ENCODE measurements at regions not wholly inside any gene's neighbourhood (a gene's known extent, or its start where the extent isn't known, plus 50 kb on each side); places are given as distances from the start of the nearest gene placed in this dataset.

- Histone ChIP-seq H3K4me3 (replicated peaks; ENCODE audit: insufficient read depth, low read length) (no peak overlapping the region), H3K27me3 (ENCODE audit: insufficient read depth, poor library complexity, severe bottlenecking) (no peaks in the 10 kb centered on the region), H3K27ac (replicated peaks) (no peak overlapping the region)
- DNase-seq (ENCODE audit: low read depth in 1 of 2, low spot score in 1 of 2): no peak
- TF ChIP-seq SPI1 (IDR thresholded peaks at IDR 0.05; ENCODE audit: borderline replicate concordance, low read depth) (no peak), CTCF (IDR thresholded peaks at IDR 0.05; ENCODE audit: insufficient read depth, low read length) (no peak), POLR2AphosphoS5 (IDR thresholded peaks at IDR 0.05; ENCODE audit: low read depth) (no peak), GABPA (IDR thresholded peaks at IDR 0.05; ENCODE audit: low read depth) (no peak), REST (IDR thresholded peaks at IDR 0.05; ENCODE audit: insufficient replicate concordance, low read depth) (no peak)
These were observed 202.3 kb downstream of the GXYLT1 start for GRCh38 chr12:41942354-41942753.

GRCh38 chr12:41941079-41941478 is 203.6 kb downstream of the GXYLT1 start:
- no peak for DNase-seq (ENCODE audit: low read depth in 1 of 2, low spot score in 1 of 2)
- no peak overlapping the region for H3K4me3 ChIP-seq (replicated peaks; ENCODE audit: insufficient read depth, low read length)
- no peak overlapping the region for H3K27ac ChIP-seq (replicated peaks)
- TF ChIP-seq POLR2AphosphoS5 (IDR thresholded peaks at IDR 0.05; ENCODE audit: low read depth) (no peak), REST (IDR thresholded peaks at IDR 0.05; ENCODE audit: insufficient replicate concordance, low read depth) (no peak)
- H3K27me3 ChIP-seq (ENCODE audit: insufficient read depth, poor library complexity, severe bottlenecking): no peaks in the 10 kb centered on the region

- no peak overlapping the region for H3K4me3 ChIP-seq (replicated peaks; ENCODE audit: insufficient read depth, low read length)
- DNase-seq (ENCODE audit: low read depth in 1 of 2, low spot score in 1 of 2): no peak
- no peaks in the 10 kb centered on the region for H3K27me3 ChIP-seq (ENCODE audit: insufficient read depth, poor library complexity, severe bottlenecking)
- no peak overlapping the region for H3K27ac ChIP-seq (replicated peaks)
- TF ChIP-seq SPI1 (IDR thresholded peaks at IDR 0.05; ENCODE audit: borderline replicate concordance, low read depth) (no peak), CTCF (IDR thresholded peaks at IDR 0.05; ENCODE audit: insufficient read depth, low read length) (no peak), REST (IDR thresholded peaks at IDR 0.05; ENCODE audit: insufficient replicate concordance, low read depth) (no peak), GABPA (IDR thresholded peaks at IDR 0.05; ENCODE audit: low read depth) (no peak), POLR2AphosphoS5 (IDR thresholded peaks at IDR 0.05; ENCODE audit: low read depth) (no peak)
These were observed 204.1 kb downstream of the GXYLT1 start for GRCh38 chr12:41940571-41940970.

GRCh38 chr12:41936333-41936732 is 208.3 kb downstream of the GXYLT1 start:
- no peak for DNase-seq (ENCODE audit: low read depth in 1 of 2, low spot score in 1 of 2)
- Histone ChIP-seq H3K27ac (replicated peaks) (no peak overlapping the region), H3K4me3 (replicated peaks; ENCODE audit: insufficient read depth, low read length) (no peak overlapping the region), H3K27me3 (ENCODE audit: insufficient read depth, poor library complexity, severe bottlenecking) (no peaks in the 10 kb centered on the region)
- TF ChIP-seq CTCF (IDR thresholded peaks at IDR 0.05; ENCODE audit: insufficient read depth, low read length): no peak
- no peak for TF ChIP-seq GABPA (IDR thresholded peaks at IDR 0.05; ENCODE audit: low read depth)
- no peak for TF ChIP-seq REST (IDR thresholded peaks at IDR 0.05; ENCODE audit: insufficient replicate concordance, low read depth)
- TF ChIP-seq SPI1 (IDR thresholded peaks at IDR 0.05; ENCODE audit: borderline replicate concordance, low read depth): no peak
- TF ChIP-seq POLR2AphosphoS5 (IDR thresholded peaks at IDR 0.05; ENCODE audit: low read depth): no peak
